ENCODE measurements at regions not wholly inside any gene's neighbourhood (a gene's known extent, or its start where the extent isn't known, plus 50 kb on each side); places are given as distances from the start of the nearest gene placed in this dataset.

- TF ChIP-seq, protein P1, sequence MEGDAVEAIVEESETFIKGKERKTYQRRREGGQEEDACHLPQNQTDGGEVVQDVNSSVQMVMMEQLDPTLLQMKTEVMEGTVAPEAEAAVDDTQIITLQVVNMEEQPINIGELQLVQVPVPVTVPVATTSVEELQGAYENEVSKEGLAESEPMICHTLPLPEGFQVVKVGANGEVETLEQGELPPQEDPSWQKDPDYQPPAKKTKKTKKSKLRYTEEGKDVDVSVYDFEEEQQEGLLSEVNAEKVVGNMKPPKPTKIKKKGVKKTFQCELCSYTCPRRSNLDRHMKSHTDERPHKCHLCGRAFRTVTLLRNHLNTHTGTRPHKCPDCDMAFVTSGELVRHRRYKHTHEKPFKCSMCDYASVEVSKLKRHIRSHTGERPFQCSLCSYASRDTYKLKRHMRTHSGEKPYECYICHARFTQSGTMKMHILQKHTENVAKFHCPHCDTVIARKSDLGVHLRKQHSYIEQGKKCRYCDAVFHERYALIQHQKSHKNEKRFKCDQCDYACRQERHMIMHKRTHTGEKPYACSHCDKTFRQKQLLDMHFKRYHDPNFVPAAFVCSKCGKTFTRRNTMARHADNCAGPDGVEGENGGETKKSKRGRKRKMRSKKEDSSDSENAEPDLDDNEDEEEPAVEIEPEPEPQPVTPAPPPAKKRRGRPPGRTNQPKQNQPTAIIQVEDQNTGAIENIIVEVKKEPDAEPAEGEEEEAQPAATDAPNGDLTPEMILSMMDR (IDR thresholded peaks at IDR 0.05; ENCODE audit: low read length) = no peak
- TF ChIP-seq EZH2 (IDR thresholded peaks at IDR 0.05; ENCODE audit: borderline replicate concordance, low read length) = no peak
Observed at GRCh38 chr4:128502818-128503527, 215.4 kb upstream of the PGRMC2 start.
